ENCODE measurements at regions not wholly inside any gene's neighbourhood (a gene's known extent, or its start where the extent isn't known, plus 50 kb on each side); places are given as distances from the start of the nearest gene placed in this dataset.

GRCh38 chr1:184228558-184228957, 158.3 kb upstream of the C1orf21 start:
- FAIRE-seq = no peak
- Histone ChIP-seq H3K4me3 (no peak overlapping the region), H3K4me2 (no peak overlapping the region), H3K27ac (no peak overlapping the region), H3K9me3 (no peaks in the 10 kb centered on the region), H3K4me1 (no peaks in the 10 kb centered on the region)
- no peak for ATAC-seq
- no peak for TF ChIP-seq MAFK (IDR thresholded peaks at IDR 0.05; ENCODE audit: partially characterized antibody)
- no peak for TF ChIP-seq BCL3 (IDR thresholded peaks at IDR 0.05)
- TF ChIP-seq ZSCAN20 (CRISPR knock-in tag; IDR thresholded peaks at IDR 0.05) = no peak
- no peak for TF ChIP-seq HOXB13 (CRISPR knock-in tag; IDR thresholded peaks at IDR 0.05; ENCODE audit: low read depth)
- no peak for TF ChIP-seq HMGXB4 (CRISPR knock-in tag; IDR thresholded peaks at IDR 0.05; ENCODE audit: borderline replicate concordance)
- TF ChIP-seq RFX5 (IDR thresholded peaks at IDR 0.05) = no peak
- TF ChIP-seq ZC3H11A (IDR thresholded peaks at IDR 0.05) = no peak
- no peak for TF ChIP-seq HOXB5 (CRISPR knock-in tag; IDR thresholded peaks at IDR 0.05)
- TF ChIP-seq FOSL2 (IDR thresholded peaks at IDR 0.05) = no peak
- no peak for TF ChIP-seq FOSL2 (CRISPR knock-in tag; IDR thresholded peaks at IDR 0.05)
- no peak for TF ChIP-seq MAZ (IDR thresholded peaks at IDR 0.05; ENCODE audit: borderline replicate concordance, low read depth, low read length)
- 14% methylated on average over 2 of the region's 2 CpGs for WGBS (ENCODE audit: missing lambda C conversion rate)
- CTCF ChIA-PET = no interaction called here
- DNase-seq (ENCODE audit: low read depth in 1 of 2, low spot score in 1 of 2) = no peak
- POLR2A ChIA-PET = no interaction called here

GRCh38 chr1:184237588-184237987, 149.2 kb upstream of the C1orf21 start:
- Histone ChIP-seq H3K4me3 (no peak overlapping the region), H3K4me2 (no peak overlapping the region), H3K4me1 (no peaks in the 10 kb centered on the region), H3K27ac (no peak overlapping the region), H3K9me3 (peaks cover 14% of the 10 kb centered on the region; the same call in 2 of the 3 replicates)
- TF ChIP-seq CBX8 (IDR thresholded peaks at IDR 0.05) = no peak
- TF ChIP-seq PHF8 (IDR thresholded peaks at IDR 0.05; ENCODE audit: borderline replicate concordance, low read depth) = no peak
- no peak for TF ChIP-seq MAX (IDR thresholded peaks at IDR 0.05)
- TF ChIP-seq HEYL (CRISPR knock-in tag; IDR thresholded peaks at IDR 0.05) = no peak
- TF ChIP-seq CEBPB (IDR thresholded peaks at IDR 0.05) = no peak
- TF ChIP-seq NR3C1 (IDR thresholded peaks at IDR 0.05) = no peak
- no peak for TF ChIP-seq EP300 (IDR thresholded peaks at IDR 0.05)
- no peak for TF ChIP-seq TP53 (CRISPR knock-in tag; IDR thresholded peaks at IDR 0.05)
- TF ChIP-seq RFX5 (IDR thresholded peaks at IDR 0.05) = no peak
- no peak for TF ChIP-seq JUNB (IDR thresholded peaks at IDR 0.05)
- TF ChIP-seq EHF (CRISPR knock-in tag; IDR thresholded peaks at IDR 0.05) = no peak
- TF ChIP-seq RNF2 (IDR thresholded peaks at IDR 0.05; ENCODE audit: borderline replicate concordance, low read depth) = no peak
- TF ChIP-seq SMC3 (IDR thresholded peaks at IDR 0.05) = no peak
- TF ChIP-seq, protein P1, sequence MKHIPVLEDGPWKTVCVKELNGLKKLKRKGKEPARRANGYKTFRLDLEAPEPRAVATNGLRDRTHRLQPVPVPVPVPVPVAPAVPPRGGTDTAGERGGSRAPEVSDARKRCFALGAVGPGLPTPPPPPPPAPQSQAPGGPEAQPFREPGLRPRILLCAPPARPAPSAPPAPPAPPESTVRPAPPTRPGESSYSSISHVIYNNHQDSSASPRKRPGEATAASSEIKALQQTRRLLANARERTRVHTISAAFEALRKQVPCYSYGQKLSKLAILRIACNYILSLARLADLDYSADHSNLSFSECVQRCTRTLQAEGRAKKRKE (CRISPR knock-in tag; IDR thresholded peaks at IDR 0.05; ENCODE audit: low read depth) = no peak
- TF ChIP-seq ESRRA (IDR thresholded peaks at IDR 0.05; ENCODE audit: borderline replicate concordance, low read length) = no peak
- no peak for TF ChIP-seq NPAS2 (CRISPR knock-in tag; IDR thresholded peaks at IDR 0.05; ENCODE audit: borderline replicate concordance)
- no peak for TF ChIP-seq POLR2A (IDR thresholded peaks at IDR 0.05; ENCODE audit: low read length)
- TF ChIP-seq HES2 (IDR thresholded peaks at IDR 0.05) = no peak
- TF ChIP-seq FOXS1 (CRISPR knock-in tag; IDR thresholded peaks at IDR 0.05) = no peak
- TF ChIP-seq HMGXB4 (CRISPR knock-in tag; IDR thresholded peaks at IDR 0.05; ENCODE audit: borderline replicate concordance) = no peak
- ATAC-seq = no peak
- no peak for DNase-seq (ENCODE audit: low read depth in 1 of 2, low spot score in 1 of 2)
- ChIA-PET CTCF (interaction anchor here (1.0 to 2.1 kb wide), 3 partner anchors 11 to 15 kb away, joined by 4 to 14 read pairs (median 5); no protein-coding TSS in a partner anchor), POLR2A (no interaction called here)
- WGBS (ENCODE audit: missing lambda C conversion rate) = 42% methylated on average over 4 of the region's 4 CpGs
- no peak for FAIRE-seq

Measured in A549 (cell line).